ENCODE measurements at regions not wholly inside any gene's neighbourhood (a gene's known extent, or its start where the extent isn't known, plus 50 kb on each side); places are given as distances from the start of the nearest gene placed in this dataset.

GRCh38 chr2:17302281-17302680 lies 216.0 kb downstream of the RAD51AP2 start:
- Histone ChIP-seq H3K27me3 (no peaks in the 10 kb centered on the region), H3K36me3 (ENCODE audit: low read depth, missing control alignments) (no peaks in the 10 kb centered on the region), H3K9me3 (no peaks in the 10 kb centered on the region), H3K4me1 (no peaks in the 10 kb centered on the region), H3K4me3 (no peak overlapping the region), H3K27ac (no peak overlapping the region)
- DNase-seq = no peak
- intact Hi-C loops (cut with DNase I; ENCODE audit: low total_unique reads) = no loop called here
- 10 to 33% methylated on average over 1 of the region's 1 CpG for WGBS, 2 donors
- TF ChIP-seq POLR2A (IDR thresholded peaks at IDR 0.05) = no peak
- TF ChIP-seq, protein P1, sequence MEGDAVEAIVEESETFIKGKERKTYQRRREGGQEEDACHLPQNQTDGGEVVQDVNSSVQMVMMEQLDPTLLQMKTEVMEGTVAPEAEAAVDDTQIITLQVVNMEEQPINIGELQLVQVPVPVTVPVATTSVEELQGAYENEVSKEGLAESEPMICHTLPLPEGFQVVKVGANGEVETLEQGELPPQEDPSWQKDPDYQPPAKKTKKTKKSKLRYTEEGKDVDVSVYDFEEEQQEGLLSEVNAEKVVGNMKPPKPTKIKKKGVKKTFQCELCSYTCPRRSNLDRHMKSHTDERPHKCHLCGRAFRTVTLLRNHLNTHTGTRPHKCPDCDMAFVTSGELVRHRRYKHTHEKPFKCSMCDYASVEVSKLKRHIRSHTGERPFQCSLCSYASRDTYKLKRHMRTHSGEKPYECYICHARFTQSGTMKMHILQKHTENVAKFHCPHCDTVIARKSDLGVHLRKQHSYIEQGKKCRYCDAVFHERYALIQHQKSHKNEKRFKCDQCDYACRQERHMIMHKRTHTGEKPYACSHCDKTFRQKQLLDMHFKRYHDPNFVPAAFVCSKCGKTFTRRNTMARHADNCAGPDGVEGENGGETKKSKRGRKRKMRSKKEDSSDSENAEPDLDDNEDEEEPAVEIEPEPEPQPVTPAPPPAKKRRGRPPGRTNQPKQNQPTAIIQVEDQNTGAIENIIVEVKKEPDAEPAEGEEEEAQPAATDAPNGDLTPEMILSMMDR (IDR thresholded peaks at IDR 0.05) = no peak

GRCh38 chr2:17301437-17301836 lies 216.8 kb downstream of the RAD51AP2 start:
- Histone ChIP-seq H3K4me3 (no peak overlapping the region), H3K4me1 (no peaks in the 10 kb centered on the region), H3K27me3 (no peaks in the 10 kb centered on the region), H3K36me3 (ENCODE audit: low read depth, missing control alignments) (no peaks in the 10 kb centered on the region), H3K27ac (no peak overlapping the region), H3K9me3 (no peaks in the 10 kb centered on the region)
- intact Hi-C loops (cut with DNase I; ENCODE audit: low total_unique reads) = no loop called here
- no peak for TF ChIP-seq POLR2A (IDR thresholded peaks at IDR 0.05)
- TF ChIP-seq, protein P1 (IDR thresholded peaks at IDR 0.05) = no peak
- 88 to 93% methylated on average over 2 of the region's 2 CpGs for WGBS, 2 donors
- no peak for DNase-seq

GRCh38 chr2:17299891-17300540 lies 218.2 kb downstream of the RAD51AP2 start:
- intact Hi-C loops (cut with DNase I; ENCODE audit: low total_unique reads) = no loop called here
- no peak for DNase-seq
- Histone ChIP-seq H3K27me3 (no peaks in the 10 kb centered on the region), H3K4me1 (no peaks in the 10 kb centered on the region), H3K9me3 (no peaks in the 10 kb centered on the region), H3K27ac (no peak overlapping the region), H3K36me3 (ENCODE audit: low read depth, missing control alignments) (no peaks in the 10 kb centered on the region), H3K4me3 (no peak overlapping the region)
- TF ChIP-seq POLR2A (IDR thresholded peaks at IDR 0.05) = no peak
- TF ChIP-seq, protein P1 (IDR thresholded peaks at IDR 0.05) = no peak

- no peaks in the 10 kb centered on the region for H3K36me3 ChIP-seq (ENCODE audit: low read depth, missing control alignments)
- no peak for DNase-seq
- no peaks in the 10 kb centered on the region for H3K9me3 ChIP-seq
- intact Hi-C loops (cut with DNase I; ENCODE audit: low total_unique reads) = no loop called here
- no peak for TF ChIP-seq POLR2A (IDR thresholded peaks at IDR 0.05)
- TF ChIP-seq, protein P1 (IDR thresholded peaks at IDR 0.05) = no peak
- no peak overlapping the region for H3K4me3 ChIP-seq
- H3K27ac ChIP-seq = no peak overlapping the region
- H3K27me3 ChIP-seq = no peaks in the 10 kb centered on the region
- H3K4me1 ChIP-seq = no peaks in the 10 kb centered on the region
- WGBS, 2 donors = 93 to 97% methylated on average over 2 of the region's 2 CpGs
These were observed 219.8 kb downstream of the RAD51AP2 start for GRCh38 chr2:17298453-17298852.

DNA sequence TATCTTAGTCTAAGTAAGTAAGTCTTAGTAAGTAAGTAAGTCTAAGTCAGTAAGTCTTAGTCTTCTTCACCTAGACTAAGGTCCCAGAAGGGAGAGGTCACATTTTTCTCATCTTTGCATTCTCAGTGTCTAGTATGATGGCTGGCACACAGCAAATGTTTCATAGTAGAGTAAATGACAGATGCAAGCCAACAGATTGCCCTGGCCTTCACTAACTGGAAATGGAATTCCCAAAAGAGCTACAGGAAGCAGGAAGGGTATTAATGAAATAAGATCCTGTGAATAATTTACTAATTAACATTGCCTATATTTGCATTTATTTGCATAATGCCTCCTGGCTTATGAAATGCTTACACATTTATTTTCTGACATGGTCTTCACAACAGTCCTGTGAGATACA lies 221.6 kb downstream of the RAD51AP2 start:
- TF ChIP-seq, protein P1 (IDR thresholded peaks at IDR 0.05) = no peak
- no peak for TF ChIP-seq POLR2A (IDR thresholded peaks at IDR 0.05)
- DNase-seq = no peak

More for the DNA sequence above, 221.6 kb downstream of the RAD51AP2 start:
- Histone ChIP-seq H3K4me1 (no peaks in the 10 kb centered on the region), H3K27ac (no peak overlapping the region), H3K36me3 (ENCODE audit: low read depth, missing control alignments) (no peaks in the 10 kb centered on the region), H3K27me3 (no peaks in the 10 kb centered on the region), H3K4me3 (no peak overlapping the region), H3K9me3 (no peaks in the 10 kb centered on the region)
- intact Hi-C loops (cut with DNase I; ENCODE audit: low total_unique reads) = no loop called here

Data from testis (tissue), 2 donors.